SH-SY5Y (cell line): ENCODE measurements at regions not wholly inside any gene's neighbourhood (a gene's known extent, or its start where the extent isn't known, plus 50 kb on each side); places are given as distances from the start of the nearest gene placed in this dataset.

Experiments used
- GATA2 ChIP-seq: IDR thresholded peaks from 2 replicates; pipeline ENCODE4 v1.6.1; 2011; ENCODE audit warnings: mild to moderate bottlenecking, low read depth, low read length
- GATA3 ChIP-seq: IDR thresholded peaks from 2 replicates; pipeline ENCODE4 v1.6.1; 2011; ENCODE audit warnings: low read depth, mild to moderate bottlenecking, low read length, moderate library complexity

DNA sequence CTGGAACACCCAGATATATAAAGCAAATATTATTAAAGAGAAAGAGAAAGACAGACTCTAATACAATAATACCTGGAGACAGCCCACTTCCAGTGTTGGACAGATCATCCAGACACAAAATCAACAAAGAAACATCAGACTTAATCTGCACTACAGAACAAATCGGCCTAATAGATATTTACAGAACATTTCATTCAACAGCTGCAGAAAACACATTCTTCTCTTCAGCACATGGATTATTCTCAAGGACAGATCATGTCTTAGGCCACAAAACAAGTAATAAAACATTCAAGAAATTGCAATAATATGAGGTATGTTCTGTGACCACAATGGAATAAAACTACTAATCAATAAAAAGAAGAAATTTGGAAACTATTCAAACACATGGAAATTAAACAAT, 398.3 kb upstream of the DUSP10 start:
- no peak for TF ChIP-seq GATA3
- no peak for TF ChIP-seq GATA2
